Brain microvascular endothelial cell (primary cell): ENCODE measurements at regions not wholly inside any gene's neighbourhood (a gene's known extent, or its start where the extent isn't known, plus 50 kb on each side); places are given as distances from the start of the nearest gene placed in this dataset.
"Not testable (repeated sequence)": the region's sequence is repeated elsewhere in the genome, so short reads cannot be mapped to it uniquely, and the experiment has no call there.

Experiments
- DNase-seq: peaks from one replicate; pipeline ENCODE4 v3.0.0-alpha.2; 2020
- H3K27ac ChIP-seq: fragments of 250-450 bp; sonication (Bioruptor Pico); 2 replicates; pipeline ENCODE4 v1.5.1; 2020; ENCODE audit warnings: mild to moderate bottlenecking, moderate library complexity
- H3K27me3 ChIP-seq: fragments of 250-450 bp; sonication (Bioruptor Pico); replicated peaks from 2 replicates; pipeline ENCODE4 v1.5.1; 2020; ENCODE audit warnings: mild to moderate bottlenecking
- H3K36me3 ChIP-seq: fragments of 250-450 bp; sonication (Bioruptor Pico); replicated peaks from 2 replicates; pipeline ENCODE4 v1.5.1; 2020; ENCODE audit warnings: mild to moderate bottlenecking
- H3K4me3 ChIP-seq: 2 replicates; pipeline ENCODE4 v1.5.1; 2011; ENCODE audit warnings: low read depth, mild to moderate bottlenecking, control low read depth, low read length, moderate library complexity
- in situ Hi-C: cut with HindIII; loops from 2 replicates; pipeline ENCODE4 v1.10.0; 2017; ENCODE audit warnings: low sequenced_read_pairs, low pct_ligation_motif_present
- TF ChIP-seq, protein P1 (sequence below): IDR thresholded peaks from 2 replicates; pipeline ENCODE4 v1.5.1; 2011; ENCODE audit warnings: low read depth, mild to moderate bottlenecking, moderate library complexity, low read length, control low read depth, inconsistent platforms; ENCODE audit errors: missing control alignments

GRCh38 chr1:38776466-38777065 lies 83.0 kb downstream of the RRAGC start:
- no peak for DNase-seq
- Histone ChIP-seq H3K27ac (no peak overlapping the region), H3K4me3 (no peak overlapping the region), H3K36me3 (no peaks in the 10 kb centered on the region), H3K27me3 (no peaks in the 10 kb centered on the region)
- TF ChIP-seq, protein P1, sequence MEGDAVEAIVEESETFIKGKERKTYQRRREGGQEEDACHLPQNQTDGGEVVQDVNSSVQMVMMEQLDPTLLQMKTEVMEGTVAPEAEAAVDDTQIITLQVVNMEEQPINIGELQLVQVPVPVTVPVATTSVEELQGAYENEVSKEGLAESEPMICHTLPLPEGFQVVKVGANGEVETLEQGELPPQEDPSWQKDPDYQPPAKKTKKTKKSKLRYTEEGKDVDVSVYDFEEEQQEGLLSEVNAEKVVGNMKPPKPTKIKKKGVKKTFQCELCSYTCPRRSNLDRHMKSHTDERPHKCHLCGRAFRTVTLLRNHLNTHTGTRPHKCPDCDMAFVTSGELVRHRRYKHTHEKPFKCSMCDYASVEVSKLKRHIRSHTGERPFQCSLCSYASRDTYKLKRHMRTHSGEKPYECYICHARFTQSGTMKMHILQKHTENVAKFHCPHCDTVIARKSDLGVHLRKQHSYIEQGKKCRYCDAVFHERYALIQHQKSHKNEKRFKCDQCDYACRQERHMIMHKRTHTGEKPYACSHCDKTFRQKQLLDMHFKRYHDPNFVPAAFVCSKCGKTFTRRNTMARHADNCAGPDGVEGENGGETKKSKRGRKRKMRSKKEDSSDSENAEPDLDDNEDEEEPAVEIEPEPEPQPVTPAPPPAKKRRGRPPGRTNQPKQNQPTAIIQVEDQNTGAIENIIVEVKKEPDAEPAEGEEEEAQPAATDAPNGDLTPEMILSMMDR: no peak
- in situ Hi-C loops: no loop called here

GRCh38 chr1:38775175-38775845 lies 84.3 kb downstream of the RRAGC start:
- Histone ChIP-seq H3K36me3 (no peaks in the 10 kb centered on the region), H3K27me3 (no peaks in the 10 kb centered on the region), H3K27ac (no peak overlapping the region), H3K4me3 (no peak overlapping the region)
- no peak for DNase-seq
- in situ Hi-C loops: no loop called here
- TF ChIP-seq, protein P1: no peak

- no peak for DNase-seq
- H3K36me3 ChIP-seq: no peaks in the 10 kb centered on the region
- no peak overlapping the region for H3K4me3 ChIP-seq
- in situ Hi-C loops: no loop called here
- H3K27me3 ChIP-seq: no peaks in the 10 kb centered on the region
- no peak overlapping the region for H3K27ac ChIP-seq
- TF ChIP-seq, protein P1: no peak
Observed at GRCh38 chr1:38773483-38773882, 86.1 kb downstream of the RRAGC start.

GRCh38 chr1:38772953-38773352 lies 86.6 kb downstream of the RRAGC start:
- DNase-seq: no peak
- H3K27me3 ChIP-seq: no peaks in the 10 kb centered on the region
- H3K36me3 ChIP-seq: no peaks in the 10 kb centered on the region
- no peak overlapping the region for H3K27ac ChIP-seq
- no peak overlapping the region for H3K4me3 ChIP-seq
- TF ChIP-seq, protein P1: no peak
- in situ Hi-C loops: no loop called here

DNA sequence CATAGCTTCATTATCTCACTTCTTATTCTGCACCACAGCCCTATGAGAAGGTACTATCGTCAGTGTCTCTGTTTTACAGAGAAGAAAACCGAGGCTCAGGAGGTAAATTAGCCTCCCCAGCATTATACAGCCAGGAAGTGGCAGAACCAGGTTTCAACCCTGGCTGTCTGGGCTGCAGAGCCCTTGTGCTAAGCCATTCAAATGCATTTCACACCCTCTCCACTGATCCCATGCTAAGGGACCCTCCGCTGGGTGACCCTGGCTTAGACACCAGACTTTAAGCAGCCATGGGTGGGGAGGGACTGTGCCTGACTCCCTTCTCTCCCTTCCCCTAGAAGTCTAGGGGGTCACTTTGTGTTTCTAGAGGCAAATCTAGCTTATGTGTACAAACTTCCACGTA lies 87.5 kb downstream of the RRAGC start:
- in situ Hi-C loops: no loop called here
- Histone ChIP-seq H3K27me3 (no peaks in the 10 kb centered on the region), H3K4me3 (no peak overlapping the region), H3K27ac (no peak overlapping the region), H3K36me3 (no peaks in the 10 kb centered on the region)
- TF ChIP-seq, protein P1: no peak
- no peak for DNase-seq

DNA sequence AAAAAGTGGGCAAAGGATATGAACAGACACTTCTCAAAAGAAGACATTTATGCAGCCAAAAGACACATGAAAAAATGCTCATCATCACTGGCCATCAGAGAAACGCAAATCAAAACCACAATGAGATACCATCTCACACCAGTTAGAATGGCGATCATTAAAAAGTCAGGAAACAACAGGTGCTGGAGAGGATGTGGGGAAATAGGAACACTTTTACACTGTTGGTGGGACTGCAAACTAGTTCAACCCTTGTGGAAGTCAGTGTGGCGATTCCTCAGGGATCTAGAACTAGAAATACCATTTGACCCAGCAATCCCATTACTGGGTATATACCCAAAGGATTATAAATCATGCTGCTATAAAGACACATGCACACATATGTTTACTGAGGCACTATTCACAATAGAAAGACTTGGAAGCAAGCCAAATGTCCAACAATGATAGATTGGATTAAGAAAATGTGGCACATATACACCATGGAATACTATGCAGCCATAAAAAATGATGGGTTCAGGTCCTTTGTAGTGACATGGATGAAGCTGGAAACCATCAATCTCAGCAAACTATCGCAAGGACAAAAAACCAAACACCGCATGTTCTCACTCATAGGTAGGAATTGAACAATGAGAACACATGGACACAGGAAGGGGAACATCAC lies 88.9 kb downstream of the RRAGC start:
- in situ Hi-C loops, H3K4me3 ChIP-seq, H3K27ac ChIP-seq, H3K36me3 ChIP-seq, H3K27me3 ChIP-seq, DNase-seq: not testable (repeated sequence)
